ENCODE measurements at regions not wholly inside any gene's neighbourhood (a gene's known extent, or its start where the extent isn't known, plus 50 kb on each side); places are given as distances from the start of the nearest gene placed in this dataset.

DNA sequence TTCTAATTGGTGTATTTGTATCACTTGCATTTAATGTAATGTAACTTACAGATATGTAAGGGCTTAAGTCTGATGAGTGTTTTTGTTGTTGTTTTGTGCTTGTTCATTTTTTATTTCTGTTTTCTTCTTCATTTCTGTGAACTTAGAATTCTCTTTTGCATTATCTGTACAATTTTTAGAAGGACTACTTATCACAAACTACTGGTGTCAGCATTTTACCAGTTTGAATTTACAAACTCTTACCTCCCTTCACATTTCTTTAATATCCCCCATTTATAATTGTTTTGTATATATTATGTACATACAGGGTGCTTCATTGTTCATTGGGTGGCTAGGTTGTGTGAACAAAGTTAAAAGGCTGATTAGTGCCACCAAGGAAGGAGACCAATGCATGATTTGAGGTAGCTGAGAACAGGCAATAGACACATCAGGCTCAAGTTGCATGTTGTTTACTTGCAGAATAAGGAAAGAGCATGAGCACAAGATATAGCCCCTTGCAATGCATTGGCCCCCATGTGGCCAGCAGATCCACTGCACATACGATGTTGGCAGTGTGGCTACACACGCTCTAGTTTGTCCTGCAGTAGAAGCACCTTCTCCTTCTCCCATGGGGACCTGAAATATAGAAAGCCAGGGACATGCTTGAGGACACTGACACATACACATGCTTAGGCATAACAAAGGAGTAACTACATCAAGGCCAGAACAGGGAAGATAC, 198.2 kb downstream of the CD8B2 start:
- 89 to 93% (median 91%) methylated on average over 2 of the region's 2 CpGs for WGBS, 3 donors
- FAIRE-seq: no peak
- Histone ChIP-seq H3K9me3 (ENCODE audit: control insufficient read depth in 2 of 2, insufficient read depth in 1 of 2, low read depth in 1 of 2, low read length in 1 of 2) (peaks cover 0 to 12% of the 10 kb centered on the region in 2 donors), H3K4me1 (ENCODE audit: control insufficient read depth in 3 of 3, insufficient read depth in 2 of 3, low read depth in 1 of 3, low read length in 2 of 3) (no peaks in the 10 kb centered on the region), H3K36me3 (ENCODE audit: control insufficient read depth in 3 of 3, insufficient read depth in 2 of 3, low read depth in 1 of 3, low read length in 3 of 3) (no peaks in the 10 kb centered on the region), H3K4me3 (ENCODE audit: low read depth in 1 of 3, low read length in 3 of 3) (no peak overlapping the region), H3K27me3 (ENCODE audit: control insufficient read depth in 3 of 3, insufficient read depth in 3 of 3, low read length in 3 of 3) (no peaks in the 10 kb centered on the region), H3K27ac (ENCODE audit: low read depth in 1 of 3, low read length in 2 of 3) (no peak overlapping the region)
- DNase-seq: no peak

GRCh38 chr2:106686814-106687213, 199.2 kb downstream of the ST6GAL2 start:
- H3K4me3 ChIP-seq (ENCODE audit: low read depth in 1 of 3, low read length in 3 of 3): no peak overlapping the region
- H3K27ac ChIP-seq (ENCODE audit: low read depth in 1 of 3, low read length in 2 of 3): no peak overlapping the region
- H3K4me1 ChIP-seq (ENCODE audit: control insufficient read depth in 3 of 3, insufficient read depth in 2 of 3, low read depth in 1 of 3, low read length in 2 of 3): no peaks in the 10 kb centered on the region
- no peaks in the 10 kb centered on the region for H3K27me3 ChIP-seq (ENCODE audit: control insufficient read depth in 3 of 3, insufficient read depth in 3 of 3, low read length in 3 of 3)
- DNase-seq: no peak
- no peaks in the 10 kb centered on the region for H3K36me3 ChIP-seq (ENCODE audit: control insufficient read depth in 3 of 3, insufficient read depth in 2 of 3, low read depth in 1 of 3, low read length in 3 of 3)
- 76 to 81% (median 78%) methylated on average over 1 of the region's 1 CpG for WGBS, 3 donors
- peaks cover 0 to 12% of the 10 kb centered on the region in 2 donors for H3K9me3 ChIP-seq (ENCODE audit: control insufficient read depth in 2 of 2, insufficient read depth in 1 of 2, low read depth in 1 of 2, low read length in 1 of 2)
- no peak for FAIRE-seq

DNA sequence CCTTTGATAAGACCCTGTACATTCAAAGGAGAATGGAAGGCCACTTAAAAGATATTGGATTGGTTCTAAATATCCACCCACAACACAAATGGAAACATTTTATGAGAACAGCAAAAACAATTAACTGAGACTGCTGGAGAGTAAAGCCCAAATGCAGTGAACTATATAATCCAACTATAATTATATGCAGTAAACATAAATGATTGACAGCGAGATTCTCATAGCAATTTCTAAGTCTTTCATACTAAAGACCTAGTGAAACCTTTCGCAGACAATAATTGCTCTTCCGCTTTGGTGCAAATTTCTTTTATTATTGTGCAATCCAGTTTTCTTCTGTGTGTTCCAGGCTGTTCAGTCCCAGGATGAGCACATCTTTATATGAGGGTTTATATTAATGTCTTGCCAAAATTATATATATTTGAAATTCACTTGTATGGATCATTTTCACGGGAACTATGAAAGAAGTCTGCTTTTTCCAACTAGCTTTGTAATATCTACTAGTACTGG, 190.9 kb downstream of the ST6GAL2 start:
- FAIRE-seq: no peak
- no peaks in the 10 kb centered on the region for H3K4me1 ChIP-seq (ENCODE audit: control insufficient read depth in 3 of 3, insufficient read depth in 2 of 3, low read depth in 1 of 3, low read length in 2 of 3)
- no peaks in the 10 kb centered on the region for H3K27me3 ChIP-seq (ENCODE audit: control insufficient read depth in 3 of 3, insufficient read depth in 3 of 3, low read length in 3 of 3)
- DNase-seq: no peak
- no peak overlapping the region for H3K27ac ChIP-seq (ENCODE audit: low read depth in 1 of 3, low read length in 2 of 3)
- WGBS, 3 donors: 91 to 93% (median 92%) methylated on average over 4 of the region's 4 CpGs
- H3K9me3 ChIP-seq (ENCODE audit: control insufficient read depth in 2 of 2, insufficient read depth in 1 of 2, low read depth in 1 of 2, low read length in 1 of 2): no peaks in the 10 kb centered on the region
- H3K36me3 ChIP-seq (ENCODE audit: control insufficient read depth in 3 of 3, insufficient read depth in 2 of 3, low read depth in 1 of 3, low read length in 3 of 3): no peaks in the 10 kb centered on the region
- no peak overlapping the region for H3K4me3 ChIP-seq (ENCODE audit: low read depth in 1 of 3, low read length in 3 of 3)

- Histone ChIP-seq H3K27ac (ENCODE audit: low read depth in 1 of 3, low read length in 2 of 3) (no peak overlapping the region), H3K9me3 (ENCODE audit: control insufficient read depth in 2 of 2, insufficient read depth in 1 of 2, low read depth in 1 of 2, low read length in 1 of 2) (no peaks in the 10 kb centered on the region), H3K4me1 (ENCODE audit: control insufficient read depth in 3 of 3, insufficient read depth in 2 of 3, low read depth in 1 of 3, low read length in 2 of 3) (peaks cover 0 to 2% (median 0%) of the 10 kb centered on the region in 3 donors), H3K27me3 (ENCODE audit: control insufficient read depth in 3 of 3, insufficient read depth in 3 of 3, low read length in 3 of 3) (no peaks in the 10 kb centered on the region), H3K4me3 (ENCODE audit: low read depth in 1 of 3, low read length in 3 of 3) (no peak overlapping the region), H3K36me3 (ENCODE audit: control insufficient read depth in 3 of 3, insufficient read depth in 2 of 3, low read depth in 1 of 3, low read length in 3 of 3) (no peaks in the 10 kb centered on the region)
- DNase-seq: peak in 1 of 2 donors; percentile 19
- no peak for FAIRE-seq
- WGBS, 3 donors: 28 to 60% (median 38%) methylated on average over 5 of the region's 5 CpGs
Observed at GRCh38 chr2:106695919-106696318, 190.0 kb downstream of the ST6GAL2 start.

- Histone ChIP-seq H3K4me3 (ENCODE audit: low read depth in 1 of 3, low read length in 3 of 3) (no peak overlapping the region), H3K4me1 (ENCODE audit: control insufficient read depth in 3 of 3, insufficient read depth in 2 of 3, low read depth in 1 of 3, low read length in 2 of 3) (peaks cover 0 to 2% (median 0%) of the 10 kb centered on the region in 3 donors), H3K27ac (ENCODE audit: low read depth in 1 of 3, low read length in 2 of 3) (no peak overlapping the region), H3K9me3 (ENCODE audit: control insufficient read depth in 2 of 2, insufficient read depth in 1 of 2, low read depth in 1 of 2, low read length in 1 of 2) (no peaks in the 10 kb centered on the region), H3K36me3 (ENCODE audit: control insufficient read depth in 3 of 3, insufficient read depth in 2 of 3, low read depth in 1 of 3, low read length in 3 of 3) (no peaks in the 10 kb centered on the region), H3K27me3 (ENCODE audit: control insufficient read depth in 3 of 3, insufficient read depth in 3 of 3, low read length in 3 of 3) (no peaks in the 10 kb centered on the region)
- no peak for DNase-seq
- no peak for FAIRE-seq
Observed at GRCh38 chr2:106700616-106701015, 185.4 kb downstream of the ST6GAL2 start.

GRCh38 chr2:106701203-106702022, 184.6 kb downstream of the ST6GAL2 start:
- WGBS, 3 donors: 39 to 45% (median 44%) methylated on average over 3 of the region's 3 CpGs
- H3K4me3 ChIP-seq (ENCODE audit: low read depth in 1 of 3, low read length in 3 of 3): no peak overlapping the region
- no peak overlapping the region for H3K27ac ChIP-seq (ENCODE audit: low read depth in 1 of 3, low read length in 2 of 3)
- peak in 1 of 2 donors; percentile 46 for DNase-seq
- no peaks in the 10 kb centered on the region for H3K27me3 ChIP-seq (ENCODE audit: control insufficient read depth in 3 of 3, insufficient read depth in 3 of 3, low read length in 3 of 3)
- H3K9me3 ChIP-seq (ENCODE audit: control insufficient read depth in 2 of 2, insufficient read depth in 1 of 2, low read depth in 1 of 2, low read length in 1 of 2): no peaks in the 10 kb centered on the region
- no peaks in the 10 kb centered on the region for H3K36me3 ChIP-seq (ENCODE audit: control insufficient read depth in 3 of 3, insufficient read depth in 2 of 3, low read depth in 1 of 3, low read length in 3 of 3)
- no peak for FAIRE-seq
- H3K4me1 ChIP-seq (ENCODE audit: control insufficient read depth in 3 of 3, insufficient read depth in 2 of 3, low read depth in 1 of 3, low read length in 2 of 3): peaks cover 0 to 2% (median 0%) of the 10 kb centered on the region in 3 donors

DNA sequence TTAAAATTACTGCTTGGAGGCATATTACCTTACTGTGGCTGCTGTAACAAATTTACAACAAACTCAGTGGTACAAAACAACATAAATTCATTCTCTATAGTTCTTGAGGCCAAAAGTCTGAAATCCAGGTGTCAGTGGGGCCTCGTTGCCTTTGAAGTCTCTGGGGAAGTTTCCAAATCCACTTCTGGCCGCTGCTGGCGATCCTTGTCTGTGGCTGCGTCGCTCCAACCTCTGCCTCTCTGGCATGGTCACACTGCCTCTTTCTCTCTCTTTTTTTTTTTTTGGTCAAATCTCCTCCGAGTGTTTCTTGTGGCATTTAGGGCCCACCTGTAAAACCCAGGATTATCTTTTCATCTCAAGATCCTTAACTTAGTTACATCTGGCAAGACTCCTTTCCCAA, 182.8 kb downstream of the ST6GAL2 start:
- no peak overlapping the region for H3K27ac ChIP-seq (ENCODE audit: low read depth in 1 of 3, low read length in 2 of 3)
- DNase-seq (peak in 1 of 2 donors; percentile 7), FAIRE-seq (no peak)
- H3K36me3 ChIP-seq (ENCODE audit: control insufficient read depth in 3 of 3, insufficient read depth in 2 of 3, low read depth in 1 of 3, low read length in 3 of 3): no peaks in the 10 kb centered on the region
- H3K27me3 ChIP-seq (ENCODE audit: control insufficient read depth in 3 of 3, insufficient read depth in 3 of 3, low read length in 3 of 3): no peaks in the 10 kb centered on the region
- H3K4me1 ChIP-seq (ENCODE audit: control insufficient read depth in 3 of 3, insufficient read depth in 2 of 3, low read depth in 1 of 3, low read length in 2 of 3): peaks cover 0 to 2% (median 0%) of the 10 kb centered on the region in 3 donors
- no peak overlapping the region for H3K4me3 ChIP-seq (ENCODE audit: low read depth in 1 of 3, low read length in 3 of 3)
- no peaks in the 10 kb centered on the region for H3K9me3 ChIP-seq (ENCODE audit: control insufficient read depth in 2 of 2, insufficient read depth in 1 of 2, low read depth in 1 of 2, low read length in 1 of 2)
- WGBS, 3 donors: 34 to 73% (median 51%) methylated on average over 6 of the region's 6 CpGs

- Histone ChIP-seq H3K4me1 (ENCODE audit: control insufficient read depth in 3 of 3, insufficient read depth in 2 of 3, low read depth in 1 of 3, low read length in 2 of 3) (peaks cover 0 to 2% (median 0%) of the 10 kb centered on the region in 3 donors), H3K4me3 (ENCODE audit: low read depth in 1 of 3, low read length in 3 of 3) (no peak overlapping the region), H3K9me3 (ENCODE audit: control insufficient read depth in 2 of 2, insufficient read depth in 1 of 2, low read depth in 1 of 2, low read length in 1 of 2) (no peaks in the 10 kb centered on the region), H3K27ac (ENCODE audit: low read depth in 1 of 3, low read length in 2 of 3) (no peak overlapping the region), H3K27me3 (ENCODE audit: control insufficient read depth in 3 of 3, insufficient read depth in 3 of 3, low read length in 3 of 3) (no peaks in the 10 kb centered on the region), H3K36me3 (ENCODE audit: control insufficient read depth in 3 of 3, insufficient read depth in 2 of 3, low read depth in 1 of 3, low read length in 3 of 3) (no peaks in the 10 kb centered on the region)
- no peak for FAIRE-seq
- no peak for DNase-seq
Observed at GRCh38 chr2:106704798-106705197, 181.2 kb downstream of the ST6GAL2 start.

All from small intestine (tissue), 7 donors.